ENCODE measurements at regions not wholly inside any gene's neighbourhood (a gene's known extent, or its start where the extent isn't known, plus 50 kb on each side); places are given as distances from the start of the nearest gene placed in this dataset.
"Not testable (repeated sequence)": the region's sequence is repeated elsewhere in the genome, so short reads cannot be mapped to it uniquely, and the experiment has no call there.

DNA sequence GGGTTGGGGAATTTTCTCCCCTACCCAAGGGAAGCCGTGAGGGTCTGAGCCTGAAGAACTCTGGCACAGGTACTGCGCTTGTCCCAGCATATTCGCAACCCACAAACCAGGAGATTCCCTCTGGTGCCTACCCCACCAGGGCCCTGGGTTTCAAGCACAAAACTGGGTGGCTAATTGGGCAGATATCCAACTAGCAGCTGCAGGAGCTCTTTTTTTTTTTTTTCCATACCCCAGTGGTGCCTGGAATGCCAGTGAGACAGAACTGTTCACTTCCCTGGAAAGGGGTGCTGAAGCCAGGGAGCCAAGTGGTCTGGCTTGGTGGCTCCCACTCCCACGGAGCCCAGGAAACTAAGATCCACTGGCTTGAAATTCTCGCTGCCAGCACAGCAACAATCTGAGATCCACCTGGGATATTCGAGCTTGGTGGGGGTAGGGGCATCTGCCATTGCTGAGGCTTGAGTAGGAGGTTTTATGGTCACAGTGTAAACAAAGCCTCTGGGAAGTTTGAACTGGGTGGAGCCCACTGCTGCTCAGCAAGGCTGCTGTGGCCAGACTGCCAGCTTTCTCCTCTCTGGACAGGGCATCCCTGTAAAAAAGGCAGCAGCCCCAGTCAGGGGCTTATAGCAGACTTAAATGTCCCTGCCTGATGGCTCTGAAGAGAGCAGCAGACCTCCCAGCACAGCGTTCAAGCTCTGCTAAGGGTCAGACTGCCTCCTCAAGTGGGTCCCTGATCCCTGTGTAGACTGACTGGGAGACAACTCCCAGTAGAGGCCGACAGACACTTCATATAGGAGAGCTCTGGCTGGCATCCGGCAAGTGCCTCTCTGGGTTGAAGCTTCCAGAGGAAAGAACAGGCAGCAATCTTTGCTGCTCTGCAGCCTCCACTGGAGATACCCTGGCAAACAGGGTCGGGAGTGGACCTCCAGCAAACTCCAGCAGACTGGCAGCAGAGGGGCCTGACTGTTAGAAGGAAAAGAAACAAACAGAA, 670.1 kb upstream of the IGFBP3 start:
- H3K9me3 ChIP-seq (ENCODE audit: control insufficient read depth in 2 of 2, insufficient read depth in 1 of 2, low read depth in 1 of 2, low read length in 1 of 2); H3K27me3 ChIP-seq (ENCODE audit: control insufficient read depth in 1 of 2, insufficient read depth in 2 of 2, low read length in 2 of 2): not testable (repeated sequence)

GRCh38 chr7:46589286-46589685, 668.2 kb upstream of the IGFBP3 start:
- no peaks in the 10 kb centered on the region for H3K36me3 ChIP-seq (ENCODE audit: control insufficient read depth in 2 of 2, insufficient read depth in 2 of 2, low read length in 1 of 2)
- no peaks in the 10 kb centered on the region for H3K9me3 ChIP-seq (ENCODE audit: control insufficient read depth in 2 of 2, insufficient read depth in 1 of 2, low read depth in 1 of 2, low read length in 1 of 2)
- H3K27ac ChIP-seq (ENCODE audit: low read depth in 2 of 2, low read length in 1 of 2), result no peak overlapping the region
- H3K4me3 ChIP-seq (ENCODE audit: low read depth in 1 of 2, low read length in 2 of 2), result no peak overlapping the region
- H3K4me1 ChIP-seq (ENCODE audit: control insufficient read depth in 2 of 2, insufficient read depth in 2 of 2, low read length in 1 of 2), result no peaks in the 10 kb centered on the region
- 69 to 72% methylated on average over 5 of the region's 5 CpGs for WGBS, 2 donors
- H3K27me3 ChIP-seq (ENCODE audit: control insufficient read depth in 1 of 2, insufficient read depth in 2 of 2, low read length in 2 of 2), result no peaks in the 10 kb centered on the region

More for the DNA sequence above, 670.1 kb upstream of the IGFBP3 start:
- not testable (repeated sequence) for H3K27ac ChIP-seq (ENCODE audit: low read depth in 2 of 2, low read length in 1 of 2); H3K4me1 ChIP-seq (ENCODE audit: control insufficient read depth in 2 of 2, insufficient read depth in 2 of 2, low read length in 1 of 2); H3K36me3 ChIP-seq (ENCODE audit: control insufficient read depth in 2 of 2, insufficient read depth in 2 of 2, low read length in 1 of 2); H3K4me3 ChIP-seq (ENCODE audit: low read depth in 1 of 2, low read length in 2 of 2)
- 79 to 80% methylated on average over 10 of the region's 10 CpGs for WGBS, 2 donors

DNA sequence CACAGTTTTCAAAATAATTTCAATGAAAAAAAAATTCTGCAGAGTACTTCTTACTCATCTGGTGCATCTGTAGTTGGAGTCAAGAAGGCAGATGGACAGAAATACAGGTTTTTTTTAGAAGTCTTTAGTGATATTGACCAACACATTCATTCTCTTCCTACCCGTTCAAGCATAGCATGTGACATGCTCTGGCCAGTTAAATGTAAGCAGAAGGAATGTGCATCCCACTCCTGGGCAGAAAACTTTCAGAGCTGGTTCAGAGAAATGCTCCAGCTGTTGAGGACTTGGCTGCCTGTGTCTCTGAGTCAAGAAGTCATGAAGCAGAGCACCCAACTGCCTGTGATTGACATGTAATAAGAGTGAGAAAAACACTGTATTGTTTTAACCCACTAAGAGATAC, 665.3 kb upstream of the IGFBP3 start:
- WGBS, 2 donors, result 50 to 52% methylated on average over 1 of the region's 1 CpG
- Histone ChIP-seq H3K4me1 (ENCODE audit: control insufficient read depth in 2 of 2, insufficient read depth in 2 of 2, low read length in 1 of 2) (no peaks in the 10 kb centered on the region), H3K9me3 (ENCODE audit: control insufficient read depth in 2 of 2, insufficient read depth in 1 of 2, low read depth in 1 of 2, low read length in 1 of 2) (no peaks in the 10 kb centered on the region), H3K27me3 (ENCODE audit: control insufficient read depth in 1 of 2, insufficient read depth in 2 of 2, low read length in 2 of 2) (no peaks in the 10 kb centered on the region), H3K36me3 (ENCODE audit: control insufficient read depth in 2 of 2, insufficient read depth in 2 of 2, low read length in 1 of 2) (no peaks in the 10 kb centered on the region), H3K27ac (ENCODE audit: low read depth in 2 of 2, low read length in 1 of 2) (no peak overlapping the region), H3K4me3 (ENCODE audit: low read depth in 1 of 2, low read length in 2 of 2) (no peak overlapping the region)

- H3K36me3 ChIP-seq (ENCODE audit: control insufficient read depth in 2 of 2, insufficient read depth in 2 of 2, low read length in 1 of 2), result no peaks in the 10 kb centered on the region
- no peaks in the 10 kb centered on the region for H3K9me3 ChIP-seq (ENCODE audit: control insufficient read depth in 2 of 2, insufficient read depth in 1 of 2, low read depth in 1 of 2, low read length in 1 of 2)
- H3K27me3 ChIP-seq (ENCODE audit: control insufficient read depth in 1 of 2, insufficient read depth in 2 of 2, low read length in 2 of 2), result no peaks in the 10 kb centered on the region
- no peaks in the 10 kb centered on the region for H3K4me1 ChIP-seq (ENCODE audit: control insufficient read depth in 2 of 2, insufficient read depth in 2 of 2, low read length in 1 of 2)
- WGBS, 2 donors, result 88 to 95% methylated on average over 1 of the region's 1 CpG
- no peak overlapping the region for H3K27ac ChIP-seq (ENCODE audit: low read depth in 2 of 2, low read length in 1 of 2)
- H3K4me3 ChIP-seq (ENCODE audit: low read depth in 1 of 2, low read length in 2 of 2), result no peak overlapping the region
Observed at GRCh38 chr7:46583656-46584055, 662.6 kb upstream of the IGFBP3 start.

DNA sequence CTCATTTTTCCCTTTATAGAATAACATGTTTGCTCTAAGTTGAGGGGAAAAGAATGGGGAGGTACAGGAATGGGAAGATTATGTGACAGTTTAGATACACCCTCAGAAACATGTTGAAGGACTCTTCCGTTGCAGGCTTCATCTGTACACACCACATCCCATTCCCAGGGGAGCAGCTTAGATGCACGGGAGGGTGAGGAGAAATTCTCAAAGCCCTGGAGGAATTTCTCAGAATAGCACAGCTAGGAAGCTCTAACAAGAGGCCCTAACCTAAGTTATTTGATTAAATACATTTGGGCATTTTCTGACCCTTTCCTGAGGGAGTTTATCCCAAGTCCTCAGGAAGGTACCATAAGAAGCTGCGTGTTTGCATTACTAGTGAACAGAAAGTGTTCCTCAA, 660.2 kb upstream of the IGFBP3 start:
- H3K27me3 ChIP-seq (ENCODE audit: control insufficient read depth in 1 of 2, insufficient read depth in 2 of 2, low read length in 2 of 2), result no peaks in the 10 kb centered on the region
- no peaks in the 10 kb centered on the region for H3K36me3 ChIP-seq (ENCODE audit: control insufficient read depth in 2 of 2, insufficient read depth in 2 of 2, low read length in 1 of 2)
- H3K9me3 ChIP-seq (ENCODE audit: control insufficient read depth in 2 of 2, insufficient read depth in 1 of 2, low read depth in 1 of 2, low read length in 1 of 2), result no peaks in the 10 kb centered on the region
- H3K4me3 ChIP-seq (ENCODE audit: low read depth in 1 of 2, low read length in 2 of 2), result no peak overlapping the region
- 78 to 83% methylated on average over 3 of the region's 3 CpGs for WGBS, 2 donors
- no peak overlapping the region for H3K27ac ChIP-seq (ENCODE audit: low read depth in 2 of 2, low read length in 1 of 2)
- no peaks in the 10 kb centered on the region for H3K4me1 ChIP-seq (ENCODE audit: control insufficient read depth in 2 of 2, insufficient read depth in 2 of 2, low read length in 1 of 2)

- H3K27ac ChIP-seq (ENCODE audit: low read depth in 2 of 2, low read length in 1 of 2), result no peak overlapping the region
- H3K4me1 ChIP-seq (ENCODE audit: control insufficient read depth in 2 of 2, insufficient read depth in 2 of 2, low read length in 1 of 2), result no peaks in the 10 kb centered on the region
- no peak overlapping the region for H3K4me3 ChIP-seq (ENCODE audit: low read depth in 1 of 2, low read length in 2 of 2)
- no peaks in the 10 kb centered on the region for H3K9me3 ChIP-seq (ENCODE audit: control insufficient read depth in 2 of 2, insufficient read depth in 1 of 2, low read depth in 1 of 2, low read length in 1 of 2)
- 88% methylated on average over 6 of the region's 6 CpGs for WGBS, 2 donors
- no peaks in the 10 kb centered on the region for H3K27me3 ChIP-seq (ENCODE audit: control insufficient read depth in 1 of 2, insufficient read depth in 2 of 2, low read length in 2 of 2)
- no peaks in the 10 kb centered on the region for H3K36me3 ChIP-seq (ENCODE audit: control insufficient read depth in 2 of 2, insufficient read depth in 2 of 2, low read length in 1 of 2)
Observed at GRCh38 chr7:46580766-46581165, 659.7 kb upstream of the IGFBP3 start.

- no peaks in the 10 kb centered on the region for H3K36me3 ChIP-seq (ENCODE audit: control insufficient read depth in 2 of 2, insufficient read depth in 2 of 2, low read length in 1 of 2)
- H3K4me3 ChIP-seq (ENCODE audit: low read depth in 1 of 2, low read length in 2 of 2), result no peak overlapping the region
- WGBS, 2 donors, result 88 to 96% methylated on average over 1 of the region's 1 CpG
- no peaks in the 10 kb centered on the region for H3K27me3 ChIP-seq (ENCODE audit: control insufficient read depth in 1 of 2, insufficient read depth in 2 of 2, low read length in 2 of 2)
- H3K4me1 ChIP-seq (ENCODE audit: control insufficient read depth in 2 of 2, insufficient read depth in 2 of 2, low read length in 1 of 2), result no peaks in the 10 kb centered on the region
- no peak overlapping the region for H3K27ac ChIP-seq (ENCODE audit: low read depth in 2 of 2, low read length in 1 of 2)
- no peaks in the 10 kb centered on the region for H3K9me3 ChIP-seq (ENCODE audit: control insufficient read depth in 2 of 2, insufficient read depth in 1 of 2, low read depth in 1 of 2, low read length in 1 of 2)
Observed at GRCh38 chr7:46577394-46577793, 656.3 kb upstream of the IGFBP3 start.

DNA sequence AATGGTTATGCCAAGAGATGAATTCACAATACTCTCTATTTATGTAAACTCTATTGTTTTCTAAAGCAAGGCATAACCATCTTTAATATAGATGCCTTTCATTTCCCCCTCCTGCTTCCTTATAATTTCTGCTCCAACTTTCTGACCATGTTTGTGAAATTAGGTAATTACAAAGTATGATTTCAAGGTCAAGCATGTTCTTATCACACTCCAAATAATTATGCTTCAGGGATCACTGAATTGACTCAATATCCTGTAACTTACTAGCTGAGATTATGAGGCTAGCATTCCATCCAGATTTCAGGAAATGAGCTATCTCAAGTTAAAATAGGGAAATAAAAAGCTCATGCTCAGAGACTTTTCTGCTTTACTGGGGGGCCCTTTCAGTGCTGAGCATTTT, 655.9 kb upstream of the IGFBP3 start:
- no peak overlapping the region for H3K27ac ChIP-seq (ENCODE audit: low read depth in 2 of 2, low read length in 1 of 2)
- H3K4me3 ChIP-seq (ENCODE audit: low read depth in 1 of 2, low read length in 2 of 2), result no peak overlapping the region
- H3K9me3 ChIP-seq (ENCODE audit: control insufficient read depth in 2 of 2, insufficient read depth in 1 of 2, low read depth in 1 of 2, low read length in 1 of 2), result no peaks in the 10 kb centered on the region
- no peaks in the 10 kb centered on the region for H3K4me1 ChIP-seq (ENCODE audit: control insufficient read depth in 2 of 2, insufficient read depth in 2 of 2, low read length in 1 of 2)
- H3K27me3 ChIP-seq (ENCODE audit: control insufficient read depth in 1 of 2, insufficient read depth in 2 of 2, low read length in 2 of 2), result no peaks in the 10 kb centered on the region
- no peaks in the 10 kb centered on the region for H3K36me3 ChIP-seq (ENCODE audit: control insufficient read depth in 2 of 2, insufficient read depth in 2 of 2, low read length in 1 of 2)

DNA sequence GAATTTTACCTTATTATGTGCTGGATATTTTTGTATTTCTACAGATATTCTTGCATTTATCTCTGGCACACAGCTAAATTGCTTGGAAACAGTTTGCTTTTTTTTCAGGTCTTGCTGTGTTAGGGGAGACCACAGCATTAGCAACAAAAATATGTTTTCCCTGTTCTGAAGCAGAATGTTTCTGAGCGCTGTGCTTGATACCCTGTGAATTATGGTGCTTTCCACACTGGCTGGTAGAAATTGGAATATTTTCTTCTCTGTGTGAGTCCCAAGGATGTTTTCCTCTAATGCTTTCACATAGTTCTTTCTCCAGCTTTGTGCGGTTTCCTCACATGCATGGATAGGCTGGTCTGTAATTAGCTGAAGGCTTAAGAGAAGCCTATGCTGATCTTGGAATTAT, 651.6 kb upstream of the IGFBP3 start:
- no peaks in the 10 kb centered on the region for H3K27me3 ChIP-seq (ENCODE audit: control insufficient read depth in 1 of 2, insufficient read depth in 2 of 2, low read length in 2 of 2)
- no peak overlapping the region for H3K27ac ChIP-seq (ENCODE audit: low read depth in 2 of 2, low read length in 1 of 2)
- peaks cover 0 to 8% of the 10 kb centered on the region in 2 donors for H3K4me1 ChIP-seq (ENCODE audit: control insufficient read depth in 2 of 2, insufficient read depth in 2 of 2, low read length in 1 of 2)
- no peak overlapping the region for H3K4me3 ChIP-seq (ENCODE audit: low read depth in 1 of 2, low read length in 2 of 2)
- no peaks in the 10 kb centered on the region for H3K9me3 ChIP-seq (ENCODE audit: control insufficient read depth in 2 of 2, insufficient read depth in 1 of 2, low read depth in 1 of 2, low read length in 1 of 2)
- WGBS, 2 donors, result 55 to 72% methylated on average over 2 of the region's 2 CpGs
- H3K36me3 ChIP-seq (ENCODE audit: control insufficient read depth in 2 of 2, insufficient read depth in 2 of 2, low read length in 1 of 2), result no peaks in the 10 kb centered on the region

DNA sequence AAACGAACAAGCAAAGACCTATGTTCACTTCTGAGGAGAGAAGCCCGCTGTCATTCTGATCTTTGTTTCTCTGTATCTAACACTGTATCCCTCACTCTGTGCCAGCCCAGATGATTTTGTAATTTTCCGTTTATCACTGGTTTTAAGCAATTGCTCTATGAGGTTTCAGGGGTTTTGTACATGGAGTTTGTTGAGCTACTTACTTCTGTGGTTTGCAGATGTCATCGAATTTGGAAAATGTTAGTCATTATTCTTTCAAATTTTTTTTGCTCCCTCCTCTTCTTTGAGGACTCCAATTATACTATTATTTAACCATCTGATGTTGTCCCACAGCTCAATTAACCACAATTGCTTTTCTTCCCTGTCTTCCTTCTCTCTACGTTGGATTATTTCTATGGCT, 650.9 kb upstream of the IGFBP3 start:
- H3K4me3 ChIP-seq (ENCODE audit: low read depth in 1 of 2, low read length in 2 of 2), result no peak overlapping the region
- H3K36me3 ChIP-seq (ENCODE audit: control insufficient read depth in 2 of 2, insufficient read depth in 2 of 2, low read length in 1 of 2), result no peaks in the 10 kb centered on the region
- H3K27me3 ChIP-seq (ENCODE audit: control insufficient read depth in 1 of 2, insufficient read depth in 2 of 2, low read length in 2 of 2), result no peaks in the 10 kb centered on the region
- H3K9me3 ChIP-seq (ENCODE audit: control insufficient read depth in 2 of 2, insufficient read depth in 1 of 2, low read depth in 1 of 2, low read length in 1 of 2), result no peaks in the 10 kb centered on the region
- H3K4me1 ChIP-seq (ENCODE audit: control insufficient read depth in 2 of 2, insufficient read depth in 2 of 2, low read length in 1 of 2), result peaks cover 0 to 8% of the 10 kb centered on the region in 2 donors
- H3K27ac ChIP-seq (ENCODE audit: low read depth in 2 of 2, low read length in 1 of 2), result no peak overlapping the region
- WGBS, 2 donors, result 86 to 92% methylated on average over 5 of the region's 5 CpGs

Measured in esophagus (tissue), 2 donors.